Activated T-cell treated with anti-CD3 and anti-CD28 coated beads, Interleukin-2, amount 50 U/mL, for 4 hours (primary cell): ENCODE measurements at regions not wholly inside any gene's neighbourhood (a gene's known extent, or its start where the extent isn't known, plus 50 kb on each side); places are given as distances from the start of the nearest gene placed in this dataset.
"Not testable (repeated sequence)": the region's sequence is repeated elsewhere in the genome, so short reads cannot be mapped to it uniquely, and the experiment has no call there.

Source experiments
- ATAC-seq, 2 donors: fragments of 200-7000 bp; cut with Tn5 transposase; one replicate each; pipeline ENCODE4 v1.10.0; 2021
- DNase-seq: peaks from one replicate; pipeline ENCODE4 v3.0.0-alpha.2; 2020
- H3K27me3 Mint-ChIP-seq: one replicate; pipeline ENCODE4 v1.8.0; 2021; ENCODE audit warnings: low read depth, mixed read lengths
- H3K36me3 Mint-ChIP-seq: one replicate; pipeline ENCODE4 v1.8.0; 2022; ENCODE audit warnings: mixed read lengths; ENCODE audit not compliant: insufficient read depth
- H3K4me1 Mint-ChIP-seq: one replicate; pipeline ENCODE4 v1.8.0; 2021; ENCODE audit warnings: low read depth, mixed read lengths
- H3K4me3 Mint-ChIP-seq: one replicate; pipeline ENCODE4 v1.8.0; 2021; ENCODE audit warnings: mild to moderate bottlenecking, moderate library complexity, mixed read lengths
- H3K9me3 Mint-ChIP-seq: one replicate; pipeline ENCODE4 v1.8.0; 2021; ENCODE audit warnings: mixed read lengths

GRCh38 chr16:87209808-87210512, 107.2 kb downstream of the C16orf95 start:
- ATAC-seq (no peak), DNase-seq (no peak)
- H3K9me3 Mint-ChIP-seq = no peaks in the 10 kb centered on the region
- H3K4me1 Mint-ChIP-seq = no peaks in the 10 kb centered on the region
- H3K36me3 Mint-ChIP-seq = no peaks in the 10 kb centered on the region
- H3K4me3 Mint-ChIP-seq = no peak overlapping the region
- H3K27me3 Mint-ChIP-seq = no peaks in the 10 kb centered on the region

GRCh38 chr16:87210894-87211293, 106.3 kb downstream of the C16orf95 start:
- Mint-ChIP-seq H3K4me1 (no peaks in the 10 kb centered on the region), H3K9me3 (no peaks in the 10 kb centered on the region), H3K27me3 (no peaks in the 10 kb centered on the region), H3K4me3 (no peak overlapping the region), H3K36me3 (no peaks in the 10 kb centered on the region)
- no peak for DNase-seq
- ATAC-seq = no peak

- Mint-ChIP-seq H3K9me3 (no peaks in the 10 kb centered on the region), H3K27me3 (no peaks in the 10 kb centered on the region), H3K4me3 (no peak overlapping the region), H3K4me1 (no peaks in the 10 kb centered on the region), H3K36me3 (no peaks in the 10 kb centered on the region)
- ATAC-seq (no peak), DNase-seq (no peak)
These were observed 105.2 kb downstream of the C16orf95 start for GRCh38 chr16:87212026-87212425.

GRCh38 chr16:87213536-87213935, 103.7 kb downstream of the C16orf95 start:
- no peaks in the 10 kb centered on the region for H3K27me3 Mint-ChIP-seq
- no peaks in the 10 kb centered on the region for H3K9me3 Mint-ChIP-seq
- DNase-seq = no peak
- H3K4me1 Mint-ChIP-seq = no peaks in the 10 kb centered on the region
- ATAC-seq = no peak
- H3K36me3 Mint-ChIP-seq = no peaks in the 10 kb centered on the region
- no peak overlapping the region for H3K4me3 Mint-ChIP-seq

GRCh38 chr16:87216148-87216840, 100.9 kb downstream of the C16orf95 start:
- Mint-ChIP-seq H3K27me3 (no peaks in the 10 kb centered on the region), H3K36me3 (no peaks in the 10 kb centered on the region), H3K4me1 (no peaks in the 10 kb centered on the region), H3K4me3 (no peak overlapping the region), H3K9me3 (no peaks in the 10 kb centered on the region)
- DNase-seq (no peak), ATAC-seq (no peak)

GRCh38 chr16:87216841-87217275, 100.3 kb downstream of the C16orf95 start:
- Mint-ChIP-seq H3K4me3 (no peak overlapping the region), H3K9me3 (no peaks in the 10 kb centered on the region), H3K36me3 (no peaks in the 10 kb centered on the region), H3K4me1 (no peaks in the 10 kb centered on the region), H3K27me3 (no peaks in the 10 kb centered on the region)
- DNase-seq (no peak), ATAC-seq (no peak)

GRCh38 chr16:87217802-87218201, 99.4 kb downstream of the C16orf95 start:
- H3K4me1 Mint-ChIP-seq, ATAC-seq, H3K9me3 Mint-ChIP-seq: not testable (repeated sequence)

GRCh38 chr16:87218281-87219055, 98.7 kb downstream of the C16orf95 start:
- ATAC-seq = no peak
- Mint-ChIP-seq H3K9me3 (no peaks in the 10 kb centered on the region), H3K4me1 (no peaks in the 10 kb centered on the region), H3K27me3 (no peaks in the 10 kb centered on the region), H3K36me3 (no peaks in the 10 kb centered on the region), H3K4me3 (no peak overlapping the region)
- DNase-seq = no peak

More at GRCh38 chr16:87217802-87218201, 99.4 kb downstream of the C16orf95 start:
- not testable (repeated sequence) for H3K4me3 Mint-ChIP-seq, H3K36me3 Mint-ChIP-seq, H3K27me3 Mint-ChIP-seq, DNase-seq

- no peaks in the 10 kb centered on the region for H3K36me3 Mint-ChIP-seq
- no peaks in the 10 kb centered on the region for H3K9me3 Mint-ChIP-seq
- no peak overlapping the region for H3K4me3 Mint-ChIP-seq
- ATAC-seq (no peak), DNase-seq (no peak)
- H3K4me1 Mint-ChIP-seq = no peaks in the 10 kb centered on the region
- H3K27me3 Mint-ChIP-seq = no peaks in the 10 kb centered on the region
These were observed 97.8 kb downstream of the C16orf95 start for GRCh38 chr16:87219287-87219909.

- no peak for ATAC-seq
- Mint-ChIP-seq H3K4me3 (no peak overlapping the region), H3K27me3 (peaks cover 3% of the 10 kb centered on the region), H3K4me1 (no peaks in the 10 kb centered on the region), H3K36me3 (no peaks in the 10 kb centered on the region), H3K9me3 (no peaks in the 10 kb centered on the region)
- DNase-seq = no peak
These were observed 95.6 kb downstream of the C16orf95 start for GRCh38 chr16:87221633-87222032.

GRCh38 chr16:87222335-87222734, 94.9 kb downstream of the C16orf95 start:
- ATAC-seq = no peak
- H3K27me3 Mint-ChIP-seq = peaks cover 3% of the 10 kb centered on the region
- DNase-seq = no peak
- H3K36me3 Mint-ChIP-seq = no peaks in the 10 kb centered on the region
- H3K9me3 Mint-ChIP-seq = no peaks in the 10 kb centered on the region
- no peak overlapping the region for H3K4me3 Mint-ChIP-seq
- no peaks in the 10 kb centered on the region for H3K4me1 Mint-ChIP-seq

GRCh38 chr16:87223656-87224248, 93.4 kb downstream of the C16orf95 start:
- H3K27me3 Mint-ChIP-seq = peaks cover 3% of the 10 kb centered on the region
- H3K36me3 Mint-ChIP-seq = no peaks in the 10 kb centered on the region
- no peaks in the 10 kb centered on the region for H3K4me1 Mint-ChIP-seq
- H3K9me3 Mint-ChIP-seq = no peaks in the 10 kb centered on the region
- ATAC-seq (no peak), DNase-seq (no peak)
- no peak overlapping the region for H3K4me3 Mint-ChIP-seq

GRCh38 chr16:87226926-87227295, 90.3 kb downstream of the C16orf95 start:
- ATAC-seq = no peak
- no peak overlapping the region for H3K4me3 Mint-ChIP-seq
- DNase-seq = no peak
- no peaks in the 10 kb centered on the region for H3K4me1 Mint-ChIP-seq
- no peaks in the 10 kb centered on the region for H3K36me3 Mint-ChIP-seq
- H3K9me3 Mint-ChIP-seq = no peaks in the 10 kb centered on the region
- H3K27me3 Mint-ChIP-seq = peaks cover 3% of the 10 kb centered on the region

GRCh38 chr16:87227296-87227951, 89.8 kb downstream of the C16orf95 start:
- Mint-ChIP-seq H3K36me3 (no peaks in the 10 kb centered on the region), H3K9me3 (no peaks in the 10 kb centered on the region), H3K4me1 (no peaks in the 10 kb centered on the region), H3K4me3 (no peak overlapping the region), H3K27me3 (peaks cover 3% of the 10 kb centered on the region)
- ATAC-seq (no peak), DNase-seq (no peak)
